Glutamatergic neuron (in vitro differentiated cells): ENCODE measurements at regions not wholly inside any gene's neighbourhood (a gene's known extent, or its start where the extent isn't known, plus 50 kb on each side); places are given as distances from the start of the nearest gene placed in this dataset.
A peak's percentile ranks its signal among the peaks of the same experiment; 100 is the strongest.

Source experiments
- DNase-seq: peaks from one replicate; pipeline ENCODE4 v3.0.0; 2022
- H3K27ac Mint-ChIP-seq: one replicate; pipeline ENCODE4 v1.8.0; 2020; ENCODE audit warnings: mild to moderate bottlenecking, mixed read lengths, inconsistent platforms; ENCODE audit not compliant: unreplicated experiment
- H3K27me3 Mint-ChIP-seq: one replicate; pipeline ENCODE4 v1.8.0; 2020; ENCODE audit warnings: mild to moderate bottlenecking, moderate library complexity, mixed read lengths, inconsistent platforms; ENCODE audit not compliant: unreplicated experiment
- H3K36me3 Mint-ChIP-seq: one replicate; pipeline ENCODE4 v1.8.0; 2020; ENCODE audit warnings: mild to moderate bottlenecking, mixed read lengths, inconsistent platforms; ENCODE audit not compliant: unreplicated experiment
- H3K4me1 Mint-ChIP-seq: one replicate; pipeline ENCODE4 v1.8.0; 2020; ENCODE audit warnings: mild to moderate bottlenecking, low read depth, mixed read lengths, inconsistent platforms; ENCODE audit not compliant: unreplicated experiment
- H3K4me3 Mint-ChIP-seq: one replicate; pipeline ENCODE4 v1.8.0; 2020; ENCODE audit warnings: mild to moderate bottlenecking, mixed read lengths, inconsistent platforms; ENCODE audit not compliant: unreplicated experiment
- H3K9me3 Mint-ChIP-seq: one replicate; pipeline ENCODE4 v1.8.0; 2020; ENCODE audit warnings: mild to moderate bottlenecking, moderate library complexity, mixed read lengths, inconsistent platforms; ENCODE audit not compliant: unreplicated experiment
- TF ChIP-seq, protein P1 (sequence below): fragments of 200-600 bp; sonication (generic); IDR thresholded peaks from one replicate; pipeline ENCODE4 v1.5.0; 2021; ENCODE audit not compliant: partially characterized antibody, unreplicated experiment

DNA sequence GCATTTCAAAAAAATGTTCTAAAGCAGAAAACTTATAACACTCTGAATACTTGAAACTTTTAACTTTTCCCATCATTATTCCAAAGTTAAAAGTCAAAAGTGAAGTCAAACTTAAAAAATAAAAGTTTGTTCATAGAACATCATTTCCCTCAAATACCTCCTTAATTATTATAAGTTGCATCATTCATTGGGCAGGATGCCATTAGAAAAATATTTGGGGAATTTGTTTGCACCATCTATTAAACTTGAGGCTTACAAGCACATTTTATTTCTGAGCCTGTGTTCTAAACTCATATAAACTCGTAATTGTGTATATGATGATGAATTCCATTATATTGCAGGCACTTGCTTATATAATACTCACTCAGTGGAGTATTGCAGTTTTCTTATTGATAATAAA is 588.0 kb upstream of the NRXN1 start:
- TF ChIP-seq, protein P1, sequence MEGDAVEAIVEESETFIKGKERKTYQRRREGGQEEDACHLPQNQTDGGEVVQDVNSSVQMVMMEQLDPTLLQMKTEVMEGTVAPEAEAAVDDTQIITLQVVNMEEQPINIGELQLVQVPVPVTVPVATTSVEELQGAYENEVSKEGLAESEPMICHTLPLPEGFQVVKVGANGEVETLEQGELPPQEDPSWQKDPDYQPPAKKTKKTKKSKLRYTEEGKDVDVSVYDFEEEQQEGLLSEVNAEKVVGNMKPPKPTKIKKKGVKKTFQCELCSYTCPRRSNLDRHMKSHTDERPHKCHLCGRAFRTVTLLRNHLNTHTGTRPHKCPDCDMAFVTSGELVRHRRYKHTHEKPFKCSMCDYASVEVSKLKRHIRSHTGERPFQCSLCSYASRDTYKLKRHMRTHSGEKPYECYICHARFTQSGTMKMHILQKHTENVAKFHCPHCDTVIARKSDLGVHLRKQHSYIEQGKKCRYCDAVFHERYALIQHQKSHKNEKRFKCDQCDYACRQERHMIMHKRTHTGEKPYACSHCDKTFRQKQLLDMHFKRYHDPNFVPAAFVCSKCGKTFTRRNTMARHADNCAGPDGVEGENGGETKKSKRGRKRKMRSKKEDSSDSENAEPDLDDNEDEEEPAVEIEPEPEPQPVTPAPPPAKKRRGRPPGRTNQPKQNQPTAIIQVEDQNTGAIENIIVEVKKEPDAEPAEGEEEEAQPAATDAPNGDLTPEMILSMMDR: no peak
- no peak overlapping the region for H3K27ac Mint-ChIP-seq
- peaks cover 20% of the 10 kb centered on the region for H3K36me3 Mint-ChIP-seq
- no peak for DNase-seq
- no peaks in the 10 kb centered on the region for H3K27me3 Mint-ChIP-seq
- peaks cover 3% of the 10 kb centered on the region for H3K9me3 Mint-ChIP-seq
- H3K4me3 Mint-ChIP-seq: no peak overlapping the region
- H3K4me1 Mint-ChIP-seq: no peaks in the 10 kb centered on the region

DNA sequence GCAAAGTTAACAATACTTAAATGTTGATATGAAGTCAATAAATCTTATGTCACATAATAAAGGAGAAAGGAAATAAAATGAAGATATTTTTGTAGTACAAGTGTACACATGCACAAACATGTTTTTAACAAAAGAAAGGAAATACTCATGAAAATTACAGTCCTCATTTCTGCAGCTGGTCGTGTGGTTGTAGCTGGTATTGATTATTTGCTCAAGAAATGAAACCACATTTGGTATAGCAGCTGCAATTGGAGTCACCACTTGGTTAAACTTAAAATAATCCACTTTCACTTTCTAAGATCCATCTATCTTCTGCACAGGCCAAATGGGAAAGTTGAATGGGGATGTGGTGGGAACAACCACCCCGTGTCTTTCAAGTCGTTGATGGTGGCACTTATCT is 580.5 kb upstream of the NRXN1 start:
- TF ChIP-seq, protein P1: no peak
- Mint-ChIP-seq H3K9me3 (peaks cover 6% of the 10 kb centered on the region), H3K27me3 (no peaks in the 10 kb centered on the region), H3K27ac (no peak overlapping the region), H3K4me1 (no peaks in the 10 kb centered on the region), H3K4me3 (no peak overlapping the region), H3K36me3 (peaks cover 35% of the 10 kb centered on the region)
- no peak for DNase-seq

- TF ChIP-seq, protein P1: no peak
- no peaks in the 10 kb centered on the region for H3K27me3 Mint-ChIP-seq
- no peaks in the 10 kb centered on the region for H3K9me3 Mint-ChIP-seq
- H3K27ac Mint-ChIP-seq: no peak overlapping the region
- peaks cover 4% of the 10 kb centered on the region for H3K36me3 Mint-ChIP-seq
- peaks cover 17% of the 10 kb centered on the region for H3K4me1 Mint-ChIP-seq
- H3K4me3 Mint-ChIP-seq: no peak overlapping the region
- no peak for DNase-seq
Measured at GRCh38 chr2:51601706-51602105, 569.8 kb upstream of the NRXN1 start.

DNA sequence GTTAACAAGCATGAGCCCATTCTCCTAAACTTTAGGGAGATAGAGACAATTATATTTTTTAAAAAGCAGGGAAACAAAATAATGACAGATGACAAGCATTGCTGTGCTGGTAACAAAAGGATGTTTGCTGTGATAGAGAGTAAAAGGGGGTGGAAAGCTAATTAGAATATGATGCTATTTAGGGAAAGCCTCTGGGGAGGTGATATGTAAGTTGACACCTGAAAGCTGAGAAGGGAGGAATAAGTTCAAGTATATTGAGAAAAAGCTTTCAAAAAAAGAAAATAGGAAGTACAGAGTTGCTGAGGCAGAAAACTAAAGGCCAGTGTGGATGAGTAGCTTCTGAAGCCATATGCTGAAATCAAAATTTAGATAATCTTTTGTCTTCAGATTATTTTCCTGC is 565.2 kb upstream of the NRXN1 start:
- DNase-seq: no peak
- Mint-ChIP-seq H3K27ac (peak overlapping the region; percentile 34), H3K4me1 (peaks cover 27% of the 10 kb centered on the region), H3K4me3 (peak overlapping the region; percentile 55), H3K9me3 (no peaks in the 10 kb centered on the region), H3K36me3 (peaks cover 4% of the 10 kb centered on the region), H3K27me3 (no peaks in the 10 kb centered on the region)
- TF ChIP-seq, protein P1: no peak

GRCh38 chr2:51595836-51596235 is 563.9 kb upstream of the NRXN1 start:
- H3K36me3 Mint-ChIP-seq: no peaks in the 10 kb centered on the region
- no peak overlapping the region for H3K4me3 Mint-ChIP-seq
- no peak overlapping the region for H3K27ac Mint-ChIP-seq
- H3K9me3 Mint-ChIP-seq: no peaks in the 10 kb centered on the region
- peaks cover 27% of the 10 kb centered on the region for H3K4me1 Mint-ChIP-seq
- no peaks in the 10 kb centered on the region for H3K27me3 Mint-ChIP-seq
- DNase-seq: no peak
- TF ChIP-seq, protein P1: no peak
